ENCODE measurements at regions not wholly inside any gene's neighbourhood (a gene's known extent, or its start where the extent isn't known, plus 50 kb on each side); places are given as distances from the start of the nearest gene placed in this dataset.

GRCh38 chr18:78242806-78243205, 736.8 kb upstream of the SALL3 start:
- TF ChIP-seq FOXP2 (optimal IDR thresholded peaks at IDR 0.05; ENCODE audit: borderline replicate concordance, extremely low read depth, extremely low read length, insufficient read depth), result no peak
- no peak for TF ChIP-seq TAF1 (IDR thresholded peaks at IDR 0.05; ENCODE audit: borderline replicate concordance, insufficient read depth, low read length)
- TF ChIP-seq POLR2AphosphoS5 (IDR thresholded peaks at IDR 0.05; ENCODE audit: low read depth, low read length), result no peak

GRCh38 chr18:78244779-78245178, 734.8 kb upstream of the SALL3 start:
- TF ChIP-seq REST (IDR thresholded peaks at IDR 0.05; ENCODE audit: insufficient read depth in 1 of 2, low read depth in 2 of 2, low read length in 2 of 2), result no peak
- no peak for TF ChIP-seq TAF1 (IDR thresholded peaks at IDR 0.05; ENCODE audit: borderline replicate concordance, insufficient read depth, low read length)
- no peak for TF ChIP-seq FOXP2 (optimal IDR thresholded peaks at IDR 0.05; ENCODE audit: borderline replicate concordance, extremely low read depth, extremely low read length, insufficient read depth)
- TF ChIP-seq POLR2AphosphoS5 (IDR thresholded peaks at IDR 0.05; ENCODE audit: low read depth, low read length), result no peak
- TF ChIP-seq SIN3A (IDR thresholded peaks at IDR 0.05; ENCODE audit: borderline replicate concordance, insufficient read depth, low read length), result no peak

- TF ChIP-seq POLR2AphosphoS5 (IDR thresholded peaks at IDR 0.05; ENCODE audit: low read depth, low read length) (no peak), TAF1 (IDR thresholded peaks at IDR 0.05; ENCODE audit: borderline replicate concordance, insufficient read depth, low read length) (no peak), SIN3A (IDR thresholded peaks at IDR 0.05; ENCODE audit: borderline replicate concordance, insufficient read depth, low read length) (no peak), FOXP2 (optimal IDR thresholded peaks at IDR 0.05; ENCODE audit: borderline replicate concordance, extremely low read depth, extremely low read length, insufficient read depth) (no peak), REST (IDR thresholded peaks at IDR 0.05; ENCODE audit: insufficient read depth in 1 of 2, low read depth in 2 of 2, low read length in 2 of 2) (no peak)
Observed at GRCh38 chr18:78245451-78245850, 734.2 kb upstream of the SALL3 start.

GRCh38 chr18:78246050-78246449, 733.6 kb upstream of the SALL3 start:
- TF ChIP-seq SIN3A (IDR thresholded peaks at IDR 0.05; ENCODE audit: borderline replicate concordance, insufficient read depth, low read length) (no peak), FOXP2 (optimal IDR thresholded peaks at IDR 0.05; ENCODE audit: borderline replicate concordance, extremely low read depth, extremely low read length, insufficient read depth) (no peak), TAF1 (IDR thresholded peaks at IDR 0.05; ENCODE audit: borderline replicate concordance, insufficient read depth, low read length) (no peak), REST (IDR thresholded peaks at IDR 0.05; ENCODE audit: insufficient read depth in 1 of 2, low read depth in 2 of 2, low read length in 2 of 2) (no peak), POLR2AphosphoS5 (IDR thresholded peaks at IDR 0.05; ENCODE audit: low read depth, low read length) (no peak)

GRCh38 chr18:78246588-78246987, 733.0 kb upstream of the SALL3 start:
- TF ChIP-seq FOXP2 (optimal IDR thresholded peaks at IDR 0.05; ENCODE audit: borderline replicate concordance, extremely low read depth, extremely low read length, insufficient read depth) (no peak), SIN3A (IDR thresholded peaks at IDR 0.05; ENCODE audit: borderline replicate concordance, insufficient read depth, low read length) (no peak), POLR2AphosphoS5 (IDR thresholded peaks at IDR 0.05; ENCODE audit: low read depth, low read length) (no peak), TAF1 (IDR thresholded peaks at IDR 0.05; ENCODE audit: borderline replicate concordance, insufficient read depth, low read length) (no peak), REST (IDR thresholded peaks at IDR 0.05; ENCODE audit: insufficient read depth in 1 of 2, low read depth in 2 of 2, low read length in 2 of 2) (no peak)
